ENCODE measurements at regions not wholly inside any gene's neighbourhood (a gene's known extent, or its start where the extent isn't known, plus 50 kb on each side); places are given as distances from the start of the nearest gene placed in this dataset.

- no peak for TF ChIP-seq POLR2AphosphoS5 (IDR thresholded peaks at IDR 0.05)
- TF ChIP-seq POLR2A (IDR thresholded peaks at IDR 0.05): no peak
These were observed 162.9 kb downstream of the C6orf118 start for GRCh38 chr6:165146456-165146855.
